Breast epithelium (tissue), 3 donors: ENCODE measurements at regions not wholly inside any gene's neighbourhood (a gene's known extent, or its start where the extent isn't known, plus 50 kb on each side); places are given as distances from the start of the nearest gene placed in this dataset.

Experiments used
- CTCF ChIP-seq, 3 donors: fragments of 450-650 bp; IDR thresholded peaks; one replicate each; pipeline ENCODE4 v1.5.1; 2016 to 2017; ENCODE audit warnings: antibody characterized with exemption in 3 of 3, mild to moderate bottlenecking in 3 of 3, moderate library complexity in 3 of 3
- POLR2A ChIP-seq: fragments of 450-650 bp; IDR thresholded peaks from one replicate; pipeline ENCODE4 v1.6.1; 2016; ENCODE audit warnings: antibody characterized with exemption, mild to moderate bottlenecking, moderate library complexity
- POLR2AphosphoS5 ChIP-seq, 3 donors: sonication (generic); formaldehyde crosslinking; IDR thresholded peaks; one replicate each; pipeline ENCODE4 v1.6.1; 2017; ENCODE audit warnings: antibody characterized with exemption in 3 of 3

- no peak for TF ChIP-seq CTCF (IDR thresholded peaks at IDR 0.05)
- TF ChIP-seq POLR2A, result no peak
- TF ChIP-seq POLR2AphosphoS5 (IDR thresholded peaks at IDR 0.05), result no peak
These were observed 332.8 kb downstream of the TXNL1 start for GRCh38 chr18:56305583-56305982.
